ENCODE measurements at regions not wholly inside any gene's neighbourhood (a gene's known extent, or its start where the extent isn't known, plus 50 kb on each side); places are given as distances from the start of the nearest gene placed in this dataset.

GRCh38 chr10:49243610-49244283 lies 55.2 kb upstream of the C10orf71 start:
- H3K27ac Mint-ChIP-seq = peak overlapping the region; percentile 91
- peak overlapping the region; percentile 59 for H3K4me3 Mint-ChIP-seq
- peaks cover 52% of the 10 kb centered on the region for H3K4me1 Mint-ChIP-seq (ENCODE audit: low read depth)
- H3K36me3 Mint-ChIP-seq (ENCODE audit: low read depth) = no peaks in the 10 kb centered on the region
- H3K9me3 Mint-ChIP-seq = no peaks in the 10 kb centered on the region
- no peaks in the 10 kb centered on the region for H3K27me3 Mint-ChIP-seq
- intact Hi-C loops (cut with micrococcal nuclease) = loop anchor here (5.0 kb wide), 1 partner anchor 51 kb away; no protein-coding TSS in a partner anchor

DNA sequence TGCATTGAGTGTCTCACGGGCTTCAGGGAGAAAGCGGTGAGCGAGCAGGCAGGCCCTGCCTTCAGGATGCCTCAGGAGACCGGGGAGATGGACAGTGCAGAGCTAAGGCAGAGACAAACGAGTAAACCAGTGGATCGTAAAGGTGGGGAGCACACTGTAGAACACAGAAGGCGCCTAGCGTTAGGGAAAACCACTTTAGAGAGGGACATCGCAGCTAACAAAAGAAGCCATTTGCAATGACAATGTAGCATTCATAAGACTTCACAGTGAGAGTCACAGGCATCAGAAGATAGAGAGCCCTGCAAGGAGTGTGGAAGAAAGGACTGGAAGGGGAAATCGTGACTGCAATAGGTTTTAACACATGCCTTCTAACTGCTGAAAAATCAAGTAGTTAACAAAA lies 54.9 kb upstream of the TMEM273 start:
- H3K27me3 Mint-ChIP-seq = no peaks in the 10 kb centered on the region
- intact Hi-C loops (cut with micrococcal nuclease) = loop anchor here (5.0 kb wide), 1 partner anchor 51 kb away; no protein-coding TSS in a partner anchor
- H3K4me1 Mint-ChIP-seq (ENCODE audit: low read depth) = peaks cover 54% of the 10 kb centered on the region
- H3K36me3 Mint-ChIP-seq (ENCODE audit: low read depth) = peaks cover 2% of the 10 kb centered on the region
- H3K4me3 Mint-ChIP-seq = peak overlapping the region; percentile 20
- H3K9me3 Mint-ChIP-seq = no peaks in the 10 kb centered on the region
- peak overlapping the region; percentile 91 for H3K27ac Mint-ChIP-seq

- H3K4me1 Mint-ChIP-seq (ENCODE audit: low read depth) = peaks cover 59% of the 10 kb centered on the region
- intact Hi-C loops (cut with micrococcal nuclease) = loop anchor here (5.0 kb wide), 1 partner anchor 50 kb away; no protein-coding TSS in a partner anchor
- H3K27ac Mint-ChIP-seq = peak overlapping the region; percentile 91
Measured at GRCh38 chr10:49242604-49243003, 54.4 kb upstream of the TMEM273 start.

GRCh38 chr10:49241385-49241784 lies 53.2 kb upstream of the TMEM273 start:
- no peaks in the 10 kb centered on the region for H3K27me3 Mint-ChIP-seq
- H3K27ac Mint-ChIP-seq = peak overlapping the region; percentile 91
- H3K9me3 Mint-ChIP-seq = no peaks in the 10 kb centered on the region
- intact Hi-C loops (cut with micrococcal nuclease) = loop anchor here (5.0 kb wide), 1 partner anchor 49 kb away; no protein-coding TSS in a partner anchor
- peaks cover 5% of the 10 kb centered on the region for H3K36me3 Mint-ChIP-seq (ENCODE audit: low read depth)
- H3K4me3 Mint-ChIP-seq = no peak overlapping the region
- H3K4me1 Mint-ChIP-seq (ENCODE audit: low read depth) = peaks cover 64% of the 10 kb centered on the region

More at GRCh38 chr10:49242604-49243003, 54.4 kb upstream of the TMEM273 start:
- Mint-ChIP-seq H3K27me3 (no peaks in the 10 kb centered on the region), H3K9me3 (no peaks in the 10 kb centered on the region), H3K4me3 (no peak overlapping the region), H3K36me3 (ENCODE audit: low read depth) (peaks cover 5% of the 10 kb centered on the region)

- Mint-ChIP-seq H3K27me3 (no peaks in the 10 kb centered on the region), H3K27ac (peak overlapping the region; percentile 91), H3K36me3 (ENCODE audit: low read depth) (peaks cover 5% of the 10 kb centered on the region), H3K4me1 (ENCODE audit: low read depth) (peaks cover 64% of the 10 kb centered on the region), H3K9me3 (no peaks in the 10 kb centered on the region), H3K4me3 (no peak overlapping the region)
- intact Hi-C loops (cut with micrococcal nuclease) = loop anchor here (5.0 kb wide), 1 partner anchor 49 kb away; no protein-coding TSS in a partner anchor
Measured at GRCh38 chr10:49240946-49241345, 52.8 kb upstream of the TMEM273 start.

Measured in dendritic cell treated with granulocyte-macrophage colony-stimulating factor and Interleukin-4, amounts not matched to agents 40 ng/mL and 50 ng/mL, for 4 days (primary cell).